ENCODE measurements at regions not wholly inside any gene's neighbourhood (a gene's known extent, or its start where the extent isn't known, plus 50 kb on each side); places are given as distances from the start of the nearest gene placed in this dataset.
"Not testable (repeated sequence)": the region's sequence is repeated elsewhere in the genome, so short reads cannot be mapped to it uniquely, and the experiment has no call there.

GRCh38 chr5:2872676-2873075, 121.2 kb upstream of the IRX2 start:
- DNase-seq: no peak

- DNase-seq: no peak
Observed at GRCh38 chr5:2871282-2871681, 119.8 kb upstream of the IRX2 start.

DNA sequence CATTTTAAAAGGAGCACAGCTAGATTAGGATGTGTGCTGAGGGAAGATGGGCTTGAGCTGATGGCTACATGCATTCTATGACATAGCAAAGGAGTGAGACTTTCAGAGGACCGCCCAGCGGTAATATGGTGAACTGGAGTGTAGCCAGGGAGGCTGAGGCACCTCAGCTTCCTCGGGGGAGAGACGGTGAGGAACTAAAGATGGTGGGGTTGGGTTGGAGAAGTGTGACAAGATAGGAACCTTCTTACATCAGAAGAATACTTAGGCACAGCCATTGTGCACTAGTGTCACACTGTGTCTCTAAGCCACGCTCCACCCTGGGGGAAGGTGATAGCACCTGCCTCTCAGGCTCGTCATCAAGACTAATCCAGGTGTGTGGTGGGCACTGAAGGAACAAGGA, 118.0 kb upstream of the IRX2 start:
- no peak for DNase-seq

GRCh38 chr5:2867373-2867933, 116.0 kb upstream of the IRX2 start:
- no peak for DNase-seq

- DNase-seq: no peak
Observed at GRCh38 chr5:2866662-2867372, 115.3 kb upstream of the IRX2 start.

DNA sequence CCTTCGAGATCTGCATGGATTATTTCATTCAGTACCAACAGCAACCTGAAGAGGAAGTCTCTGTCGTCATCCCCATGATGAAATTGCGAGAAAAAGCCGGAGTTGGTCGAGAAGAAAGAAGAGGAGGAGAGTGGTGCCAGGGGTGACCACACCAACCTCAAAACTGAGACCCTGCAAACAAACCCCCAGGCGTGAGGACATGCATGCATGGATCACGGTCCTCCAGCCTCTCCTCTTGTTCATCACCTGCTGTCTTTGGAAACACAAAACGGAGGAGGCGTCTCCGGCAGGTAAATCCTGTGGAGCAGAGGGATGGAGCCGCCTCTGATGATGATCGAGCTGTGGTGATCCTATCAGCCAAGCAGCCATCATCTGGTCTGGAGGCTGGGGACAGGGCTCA, 114.4 kb upstream of the IRX2 start:
- DNase-seq: no peak

- no peak for DNase-seq
Observed at GRCh38 chr5:2864515-2865105, 113.1 kb upstream of the IRX2 start.

DNA sequence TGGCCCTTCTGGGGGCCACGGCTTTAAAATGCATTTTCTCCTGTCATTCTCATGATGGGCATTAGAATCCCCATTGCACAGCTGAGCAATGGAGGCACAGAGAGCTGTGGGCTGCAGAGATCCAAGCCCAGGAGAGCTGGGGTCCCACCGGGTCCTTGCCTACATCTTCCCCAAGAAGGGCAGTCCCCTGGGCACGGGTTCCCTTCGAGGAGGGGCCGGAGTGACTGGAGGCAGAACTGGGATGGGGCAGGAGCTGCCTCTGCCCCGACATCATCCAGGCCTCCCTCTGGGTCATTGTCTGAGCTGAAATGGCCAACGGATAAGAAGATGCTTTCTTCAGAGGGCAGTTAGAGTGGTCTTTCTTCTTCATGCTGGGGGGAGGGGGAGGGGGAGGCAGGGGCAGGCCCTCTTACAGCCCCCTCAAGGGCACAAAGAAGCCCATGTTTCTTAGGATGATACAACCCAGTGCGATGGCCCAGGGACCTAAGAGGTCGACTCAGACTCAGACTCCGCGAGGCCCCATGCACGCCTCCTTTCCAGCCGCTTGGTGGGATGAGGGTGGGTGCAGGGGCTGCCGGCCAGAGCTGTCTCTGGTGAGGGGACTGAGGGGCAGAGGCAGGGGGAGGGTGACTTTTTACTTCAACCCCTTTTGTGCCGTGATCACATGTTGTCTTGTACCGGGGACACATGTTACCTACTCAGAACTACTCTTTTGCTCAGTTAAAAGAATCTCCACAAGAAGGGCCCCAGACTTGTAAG, 112.4 kb upstream of the IRX2 start:
- no peak for DNase-seq

DNA sequence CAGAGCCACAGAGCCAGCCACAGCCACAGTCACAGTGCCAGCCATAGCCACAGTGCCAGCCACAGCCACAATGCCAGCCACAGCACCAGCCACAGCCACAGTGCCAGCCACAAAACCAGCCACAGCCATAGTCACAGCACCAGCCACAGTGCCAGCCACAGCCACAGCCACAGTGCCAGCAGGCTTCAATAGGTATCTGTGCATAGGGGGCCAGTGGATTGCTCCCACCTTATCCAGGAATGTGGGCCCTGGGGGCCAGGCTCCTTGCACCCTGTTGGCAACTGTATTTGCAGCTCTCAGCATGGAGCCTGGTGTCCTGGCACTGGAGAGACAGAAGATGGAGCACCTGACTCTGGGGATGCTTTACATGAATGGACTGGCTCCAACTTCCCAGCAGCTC, 111.7 kb upstream of the IRX2 start:
- no peak for DNase-seq

- DNase-seq: not testable (repeated sequence)
Observed at GRCh38 chr5:2862176-2862575, 110.7 kb upstream of the IRX2 start.

DNA sequence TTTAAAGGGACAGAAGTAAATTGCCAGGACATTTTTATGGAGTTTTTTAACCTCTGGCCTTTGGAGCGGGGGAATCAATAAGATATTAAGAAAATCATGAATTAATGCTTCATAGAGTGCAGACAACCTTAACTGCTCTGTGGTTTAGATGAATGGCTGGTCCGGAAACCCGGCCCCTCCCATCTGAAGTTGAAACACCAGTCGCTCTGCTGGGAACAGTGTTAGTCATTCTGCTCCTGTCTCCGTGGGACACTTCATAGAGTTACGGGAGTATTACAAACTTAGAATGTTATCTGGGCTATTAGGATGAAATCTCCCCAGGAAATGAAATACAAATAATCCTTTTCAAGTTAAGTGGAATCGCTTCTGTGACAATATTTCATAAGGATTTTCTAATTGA, 110.1 kb upstream of the IRX2 start:
- DNase-seq: no peak

DNA sequence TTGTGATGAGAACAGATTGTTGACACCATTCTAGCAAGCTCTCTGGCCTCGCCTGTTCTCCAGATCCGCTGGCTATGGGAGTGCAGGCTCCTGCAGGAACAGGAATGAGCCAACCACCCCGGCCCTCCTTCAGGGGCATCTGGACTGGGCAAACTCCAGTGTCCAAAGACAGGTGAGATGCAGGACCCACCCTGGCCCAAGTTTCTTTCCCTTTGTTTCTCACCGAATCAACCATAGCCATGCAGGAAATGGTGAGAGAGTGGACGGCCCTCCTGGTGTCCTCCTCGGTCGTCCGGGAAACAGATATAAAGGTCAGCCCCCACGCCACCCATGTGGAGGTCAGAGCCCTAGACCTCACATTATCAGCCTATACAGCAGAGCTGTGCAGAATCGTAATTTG, 108.6 kb upstream of the IRX2 start:
- no peak for DNase-seq

- DNase-seq: no peak
Observed at GRCh38 chr5:2857837-2858236, 106.4 kb upstream of the IRX2 start.

- no peak for DNase-seq
Observed at GRCh38 chr5:2856206-2856605, 104.7 kb upstream of the IRX2 start.

GRCh38 chr5:2852446-2852845, 101.0 kb upstream of the IRX2 start:
- no peak for DNase-seq

DNA sequence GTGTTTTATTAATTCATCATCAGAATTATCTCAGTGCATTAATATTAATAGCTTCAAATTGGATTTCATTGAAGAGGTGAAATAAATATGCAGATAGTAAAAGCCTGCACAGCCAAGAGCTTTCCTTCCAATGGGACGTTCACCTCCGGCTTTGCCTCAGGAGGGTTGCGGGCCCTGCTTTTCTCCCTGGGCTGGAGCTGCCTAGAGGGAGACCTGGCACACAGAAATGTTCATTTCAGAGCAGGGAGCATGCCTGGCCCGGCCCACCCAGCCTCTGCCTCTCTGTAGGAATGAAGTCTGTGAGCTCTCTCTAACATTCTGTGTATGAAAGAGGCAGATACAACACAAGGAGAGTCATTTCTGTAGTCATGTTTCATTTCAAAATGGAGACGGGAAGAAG, 100.4 kb upstream of the IRX2 start:
- no peak for DNase-seq

GRCh38 chr5:2849429-2849828, 98.0 kb upstream of the IRX2 start:
- no peak for DNase-seq

- no peak for DNase-seq
Observed at GRCh38 chr5:2848619-2849018, 97.1 kb upstream of the IRX2 start.

DNA sequence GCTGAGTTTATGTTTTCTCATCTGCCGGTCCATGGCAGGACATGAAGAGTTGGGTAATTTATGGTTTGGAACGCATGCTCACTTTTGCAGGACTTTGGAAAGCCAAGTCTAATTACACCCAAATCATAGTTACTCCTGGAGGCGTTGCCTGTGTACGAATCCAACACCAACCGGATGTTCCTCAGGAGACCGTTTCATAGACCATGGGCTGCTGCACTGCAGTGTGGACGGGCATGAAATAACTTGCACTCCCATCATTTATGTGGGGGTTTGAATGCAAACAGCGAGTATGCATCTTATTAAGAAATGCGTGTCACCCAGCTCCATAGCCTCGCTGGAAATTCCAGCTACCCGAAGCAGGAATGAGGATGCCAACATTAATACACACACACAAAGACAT, 96.1 kb upstream of the IRX2 start:
- DNase-seq: no peak

GRCh38 chr5:2841208-2841607, 89.7 kb upstream of the IRX2 start:
- no peak for DNase-seq

DNA sequence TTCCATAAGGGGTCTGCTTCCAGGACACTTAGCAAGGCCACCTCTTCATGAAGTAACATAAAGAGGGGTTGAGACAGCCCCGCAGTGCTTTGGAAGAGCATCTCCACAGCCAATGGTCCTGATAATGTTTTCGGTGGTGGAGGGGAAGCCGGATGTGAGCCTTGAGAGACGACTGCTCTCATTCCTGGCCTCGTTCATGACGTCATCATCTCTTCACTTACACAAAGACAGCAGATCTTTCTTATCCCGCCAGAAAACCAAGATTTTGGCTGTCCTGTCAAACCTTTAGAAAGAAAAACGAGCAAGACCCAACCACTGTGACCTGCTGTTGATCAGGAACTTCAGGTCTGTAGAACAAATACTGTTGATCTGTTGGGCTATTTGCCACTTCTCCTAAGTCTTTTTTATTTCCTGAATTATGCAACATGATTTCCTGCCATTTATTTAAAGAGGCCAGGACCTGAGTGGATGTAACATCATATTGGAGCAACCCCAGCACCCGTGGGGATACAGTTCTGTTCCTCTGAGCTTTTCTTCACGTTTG, 89.0 kb upstream of the IRX2 start:
- no peak for DNase-seq

DNA sequence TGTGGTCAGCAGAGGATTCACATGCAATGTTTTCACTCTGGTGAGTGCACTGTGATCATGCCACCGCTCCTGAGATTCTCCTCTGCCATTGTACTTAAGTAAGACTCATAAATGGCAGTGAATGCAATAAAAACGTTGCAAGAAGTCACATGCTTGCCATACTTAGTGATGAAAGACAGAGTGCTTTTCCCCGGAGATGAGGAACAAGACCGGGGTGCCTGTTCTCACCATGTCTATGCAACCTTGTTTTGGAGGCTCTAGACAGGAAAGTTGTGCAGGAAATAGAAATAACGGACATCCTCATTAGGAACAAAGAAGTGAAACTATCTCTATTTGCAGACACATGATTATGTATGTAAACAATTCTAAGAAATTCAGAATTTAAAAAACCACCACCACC, 84.7 kb upstream of the IRX2 start:
- DNase-seq: no peak

- DNase-seq: no peak
Observed at GRCh38 chr5:2833556-2833955, 82.1 kb upstream of the IRX2 start.

DNA sequence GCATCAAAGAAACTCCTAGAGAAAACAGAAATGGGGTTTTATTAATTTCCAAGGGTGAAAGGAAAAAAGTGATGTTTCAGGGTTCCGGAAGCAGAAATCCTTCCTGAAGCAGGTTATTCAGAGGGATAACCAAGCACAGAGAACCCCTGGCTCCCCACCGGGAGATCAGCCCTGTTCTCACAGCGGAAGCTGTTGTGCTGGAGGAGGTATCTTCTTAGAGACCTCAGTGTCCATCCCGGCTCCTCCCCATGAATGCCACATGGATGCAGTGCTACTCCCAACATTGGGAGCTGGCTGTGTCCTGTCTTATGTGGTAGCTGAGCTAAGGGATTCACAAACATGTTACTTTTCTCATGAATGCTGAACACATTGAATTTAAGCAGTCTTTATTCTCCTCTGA, 80.9 kb upstream of the IRX2 start:
- no peak for DNase-seq

Data from Kasumi-1 (cell line).